ENCODE measurements at regions not wholly inside any gene's neighbourhood (a gene's known extent, or its start where the extent isn't known, plus 50 kb on each side); places are given as distances from the start of the nearest gene placed in this dataset.
"Not testable (repeated sequence)": the region's sequence is repeated elsewhere in the genome, so short reads cannot be mapped to it uniquely, and the experiment has no call there.

DNA sequence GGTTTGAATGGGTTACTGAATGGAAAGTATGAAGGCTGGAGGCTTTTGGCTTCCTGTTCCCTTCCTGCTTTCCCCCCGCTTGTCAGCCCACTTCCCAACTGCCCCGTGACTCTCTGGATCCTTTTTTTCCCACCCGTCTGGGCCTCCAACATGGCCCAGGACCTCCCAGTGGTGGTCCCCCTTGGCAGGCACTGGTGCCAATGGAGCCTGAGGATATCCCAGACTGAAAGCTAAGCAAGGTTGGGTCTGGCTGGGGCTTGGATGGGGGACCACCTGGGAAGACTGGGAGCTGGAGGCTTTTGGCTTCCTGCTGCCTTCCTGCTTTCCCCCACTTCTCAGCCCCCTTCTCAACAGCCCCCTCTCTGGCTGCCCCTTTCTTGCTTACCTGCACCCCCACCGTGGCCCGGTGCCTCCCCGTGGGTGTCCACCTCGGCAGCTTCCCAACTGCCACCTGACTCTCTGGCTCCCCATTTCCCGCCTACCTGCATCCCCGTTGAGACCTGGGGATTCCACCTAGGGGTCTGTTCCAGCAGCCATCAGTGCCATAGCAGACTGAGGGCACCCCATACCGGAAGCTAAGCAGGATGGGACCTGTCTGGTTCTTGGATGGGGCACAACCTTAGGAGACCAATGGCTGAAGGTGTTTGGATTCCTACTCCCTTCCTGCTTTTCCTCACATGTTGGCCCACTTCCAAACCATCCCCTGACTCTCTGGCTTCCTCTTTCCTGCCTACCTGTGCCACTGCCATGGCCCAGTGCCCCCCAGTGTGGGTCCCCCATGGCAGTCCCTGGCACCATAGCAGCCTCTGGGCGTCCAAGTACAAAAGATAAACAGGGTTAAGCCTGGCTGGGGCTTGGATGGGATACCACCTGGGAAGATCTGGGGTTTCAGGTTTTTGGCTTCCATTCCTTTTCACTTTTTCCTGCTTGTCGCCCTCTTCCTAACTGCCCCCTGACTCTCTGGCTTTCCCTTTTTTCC, 2295.3 kb downstream of the TP53TG3F start:
- DNase-seq: no peak

DNA sequence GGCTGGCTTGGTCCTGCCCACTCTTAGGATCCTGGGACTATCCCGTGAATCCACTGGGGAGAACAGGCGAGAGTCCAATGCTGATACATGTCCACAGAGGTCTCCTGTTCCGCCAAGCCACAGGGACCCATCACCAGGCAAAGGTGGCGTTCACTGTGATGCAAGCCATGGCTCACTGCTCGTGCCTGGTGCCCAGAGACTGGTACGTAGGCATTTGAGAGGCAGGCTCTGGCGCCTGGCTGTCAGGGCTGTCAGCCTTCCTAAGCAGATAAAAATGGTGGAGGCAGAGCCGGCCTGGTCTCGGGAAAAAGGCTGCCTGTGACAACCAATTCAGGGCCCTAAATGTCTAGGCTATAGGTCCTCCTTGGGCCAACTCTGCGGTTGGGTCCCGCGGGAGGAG, 2329.0 kb downstream of the TP53TG3F start:
- no peak for DNase-seq

- DNase-seq: no peak
These were observed 2333.3 kb downstream of the TP53TG3F start for GRCh38 chr16:35792516-35793285.

DNA sequence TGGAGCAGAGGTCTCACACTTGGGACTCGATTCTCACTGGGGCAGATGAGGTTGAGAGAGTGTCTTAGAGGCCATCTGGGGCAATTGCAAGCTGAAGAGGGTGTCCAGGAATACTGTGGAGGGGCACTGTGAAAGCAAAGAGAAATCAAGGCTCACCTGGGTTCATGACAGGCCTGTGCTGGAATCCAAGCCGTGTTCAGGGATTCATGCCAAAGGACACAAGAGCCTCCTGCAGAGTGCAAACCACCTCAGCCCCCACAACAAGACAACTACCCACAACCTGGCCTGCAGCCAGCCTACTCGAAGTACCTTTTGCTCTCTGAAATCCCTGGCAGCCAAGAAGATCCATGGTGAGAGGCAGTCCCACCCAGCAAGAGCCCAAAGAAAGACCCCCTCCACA, 2334.2 kb downstream of the TP53TG3F start:
- DNase-seq: no peak

DNA sequence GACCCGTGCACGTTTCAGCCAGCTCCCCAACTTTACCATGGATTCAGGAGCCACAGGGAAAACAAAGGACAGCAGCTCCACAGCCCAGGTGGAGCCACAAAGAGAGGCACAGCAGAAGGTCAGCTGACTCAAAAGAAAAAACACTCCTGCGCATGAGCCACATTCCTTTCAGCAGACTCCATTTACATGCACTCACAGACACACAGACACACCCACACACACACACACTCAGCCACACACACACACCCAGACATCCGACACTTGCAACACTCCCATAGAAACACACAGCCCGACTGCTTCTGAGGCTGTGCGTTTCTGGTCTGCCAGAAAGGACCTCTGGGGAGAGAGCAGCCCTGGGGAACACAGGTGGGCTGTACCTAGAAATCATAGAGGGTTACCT, 2335.5 kb downstream of the TP53TG3F start:
- no peak for DNase-seq

DNA sequence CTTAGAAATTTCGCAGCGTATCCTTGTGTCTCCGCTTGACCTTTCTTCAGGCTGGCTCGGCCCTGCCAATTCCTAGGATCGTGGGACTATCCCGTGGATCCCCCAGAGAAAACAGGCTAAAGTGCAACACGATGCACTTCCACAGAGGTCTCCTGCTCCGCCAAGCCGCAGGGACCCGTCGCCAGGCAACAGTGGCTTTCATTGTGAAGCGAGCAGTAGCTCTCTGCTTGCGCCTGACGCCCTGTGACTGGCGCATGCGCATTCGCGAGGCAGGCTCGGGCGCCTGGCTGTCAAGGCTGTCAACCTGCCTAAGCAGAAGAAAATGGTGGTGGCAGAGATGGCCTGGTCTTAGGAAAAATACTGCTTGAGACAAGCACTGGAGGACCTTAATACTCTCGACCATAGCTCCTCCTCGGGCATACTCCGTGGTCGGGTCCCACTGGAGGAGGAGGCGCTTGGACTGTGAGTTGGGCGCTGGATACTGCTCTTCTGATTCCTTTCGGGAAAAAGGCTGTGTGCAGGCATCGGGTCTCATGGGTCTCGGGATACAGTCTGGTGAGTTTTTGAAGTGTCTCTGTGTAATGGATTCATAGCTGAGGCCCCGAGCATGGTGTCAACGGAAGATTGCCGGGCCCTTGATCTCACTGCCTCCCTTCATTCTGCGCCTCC, 2336.1 kb downstream of the TP53TG3F start:
- DNase-seq: no peak

- DNase-seq: no peak
These were observed 2338.4 kb downstream of the TP53TG3F start for GRCh38 chr16:35797811-35798210.

GRCh38 chr16:35798885-35799426, 2339.5 kb downstream of the TP53TG3F start:
- DNase-seq: no peak

- not testable (repeated sequence) for DNase-seq
These were observed 2345.1 kb downstream of the TP53TG3F start for GRCh38 chr16:35804465-35804864.

DNA sequence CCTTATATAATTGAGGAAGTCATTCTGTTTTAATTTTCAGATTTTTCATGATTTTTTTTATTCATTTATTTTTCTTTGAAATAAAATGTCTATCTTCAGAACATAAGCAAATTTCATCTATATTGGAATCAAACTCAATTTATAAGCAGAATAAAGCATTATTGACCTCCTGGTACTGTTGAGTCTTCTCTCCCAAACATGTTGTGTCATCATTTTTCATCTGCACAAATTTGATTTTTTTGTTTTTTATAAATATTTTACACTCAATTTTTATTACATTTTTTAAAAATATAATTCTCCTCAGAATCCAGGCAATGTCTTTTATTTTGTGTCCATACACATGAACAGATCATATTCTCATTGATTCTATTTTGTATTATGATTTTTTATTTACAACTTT, 2363.9 kb downstream of the TP53TG3F start:
- no peak for DNase-seq

DNA sequence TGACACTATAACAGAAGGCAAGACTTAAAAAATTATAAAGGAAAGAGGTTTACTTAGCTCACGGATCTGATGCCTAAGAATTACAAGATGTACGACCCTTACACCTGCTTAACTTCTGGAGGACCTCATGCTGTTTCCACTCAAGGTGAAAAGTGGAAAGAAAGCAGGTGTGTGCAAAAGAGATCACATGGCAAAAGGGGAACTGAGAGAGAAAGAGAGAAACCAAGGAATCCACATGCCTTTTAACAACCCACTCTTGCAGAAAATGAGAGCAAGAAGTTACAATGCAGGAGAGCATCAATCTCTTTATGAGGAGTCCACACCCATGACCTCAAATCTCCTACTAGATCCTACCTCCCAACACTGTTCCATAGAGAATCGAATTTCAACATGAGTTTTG, 2382.2 kb downstream of the TP53TG3F start:
- no peak for DNase-seq

- no peak for DNase-seq
These were observed 2402.8 kb downstream of the TP53TG3F start for GRCh38 chr16:35862242-35862641.

- DNase-seq: no peak
These were observed 2409.2 kb downstream of the TP53TG3F start for GRCh38 chr16:35868630-35869029.

DNA sequence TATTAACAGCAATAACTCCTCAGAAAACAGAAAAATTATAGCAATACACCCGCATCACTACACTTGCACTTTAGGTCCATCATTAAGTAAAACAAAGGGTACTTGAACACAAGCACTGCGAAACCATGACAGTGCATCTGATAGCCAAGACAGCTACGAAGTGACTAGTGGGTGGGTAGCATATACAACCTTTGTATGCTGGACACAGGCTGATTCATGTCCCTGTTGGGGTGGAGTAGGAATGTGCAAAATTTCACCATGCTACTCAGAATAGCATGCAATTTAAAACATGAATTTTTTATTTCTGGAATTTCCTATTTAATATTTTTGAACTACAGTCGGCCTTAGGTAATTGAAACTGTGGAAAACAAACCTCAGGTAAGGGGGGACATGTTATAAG, 2414.1 kb downstream of the TP53TG3F start:
- no peak for DNase-seq

DNA sequence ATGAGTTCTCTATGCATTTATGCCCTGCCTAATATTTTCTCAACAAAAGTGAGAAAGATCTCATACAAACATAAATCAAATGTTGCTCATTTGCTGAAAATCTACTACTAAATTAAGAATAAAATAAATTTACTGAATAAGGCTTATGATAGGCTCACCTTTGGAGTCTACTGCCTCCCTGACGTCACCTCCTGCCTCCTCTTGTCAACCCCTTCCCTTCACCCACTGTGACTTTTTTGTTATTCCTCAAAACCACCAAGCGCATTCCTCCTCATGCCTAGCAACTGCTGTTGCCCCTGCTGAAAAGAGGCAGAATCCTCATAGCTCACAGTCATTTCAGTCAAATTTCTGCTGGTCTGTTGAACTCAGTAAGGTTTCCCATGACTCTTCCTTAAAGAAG, 2422.2 kb downstream of the TP53TG3F start:
- DNase-seq: no peak

DNA sequence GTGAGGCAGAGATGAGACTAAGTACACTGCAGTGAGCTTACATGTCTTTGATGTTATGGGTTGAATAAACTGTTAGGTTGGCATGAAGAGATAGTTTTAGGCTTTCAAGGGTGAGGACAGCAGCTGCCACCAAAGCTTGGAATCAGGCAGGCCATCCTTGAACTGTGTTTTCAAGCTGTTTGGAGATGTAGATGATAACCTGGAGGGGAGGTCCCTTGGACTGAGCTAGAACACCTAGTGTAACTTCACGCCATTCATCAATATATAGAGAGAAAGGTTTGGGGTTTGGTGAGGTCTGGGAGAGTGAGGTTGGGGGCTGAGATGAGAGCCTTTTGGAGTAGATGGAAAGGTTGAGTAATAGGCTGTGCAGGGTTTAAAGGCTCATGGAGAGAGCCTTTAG, 2447.0 kb downstream of the TP53TG3F start:
- no peak for DNase-seq

GRCh38 chr16:35908152-35908551, 2448.7 kb downstream of the TP53TG3F start:
- DNase-seq: no peak

GRCh38 chr16:35908942-35909341, 2449.5 kb downstream of the TP53TG3F start:
- DNase-seq: peak; percentile 1

- DNase-seq: no peak
These were observed 2450.0 kb downstream of the TP53TG3F start for GRCh38 chr16:35909351-35909954.

- no peak for DNase-seq
These were observed 2451.0 kb downstream of the TP53TG3F start for GRCh38 chr16:35910409-35910808.

DNA sequence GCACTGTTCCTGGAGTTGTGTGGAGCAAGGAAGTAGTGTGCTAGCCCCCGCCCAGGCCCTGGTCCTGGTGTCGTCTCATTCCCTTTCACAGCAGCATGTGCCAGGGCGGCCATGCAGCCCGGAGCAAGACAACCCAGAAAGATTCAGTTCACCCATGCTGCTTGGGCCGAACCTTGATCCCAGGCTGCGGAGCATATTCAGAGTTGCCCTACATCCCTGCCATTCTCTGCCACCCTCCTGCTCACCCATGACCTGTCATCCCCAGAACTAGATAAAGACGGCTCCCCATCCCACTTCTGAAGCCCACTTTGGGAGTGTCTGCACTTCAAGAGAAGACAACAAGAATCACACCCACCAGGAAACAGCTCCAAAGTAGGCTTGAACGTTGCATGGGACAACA, 2452.5 kb downstream of the TP53TG3F start:
- no peak for DNase-seq

DNA sequence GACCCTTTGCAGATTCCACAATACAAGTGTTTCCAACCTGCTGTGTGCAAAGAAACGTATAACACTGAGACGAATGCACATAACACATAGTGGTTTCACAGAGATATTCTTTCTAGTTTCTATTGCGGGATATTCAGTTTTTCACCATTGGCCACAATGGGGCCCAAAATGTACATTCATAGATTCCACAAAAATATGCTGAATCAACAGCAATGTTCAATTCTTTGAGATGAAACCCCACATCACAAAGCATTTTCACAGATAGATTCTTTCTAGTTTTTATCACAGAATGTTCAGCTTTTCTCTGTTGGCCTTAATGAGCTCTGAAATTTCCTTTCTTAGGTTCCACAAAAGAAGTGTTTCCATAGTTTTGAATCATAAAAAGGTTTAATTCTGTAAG, 2472.3 kb downstream of the TP53TG3F start:
- DNase-seq: no peak
